RWPE2 (cell line): ENCODE measurements at regions not wholly inside any gene's neighbourhood (a gene's known extent, or its start where the extent isn't known, plus 50 kb on each side); places are given as distances from the start of the nearest gene placed in this dataset.

Source experiments
- ATAC-seq: fragments of 200-7000 bp; cut with Tn5 transposase; 3 replicates; pipeline ENCODE4 v1.9.1; 2021; ENCODE audit warnings: low read depth
- DNase-seq: peaks from one replicate; pipeline ENCODE4 v3.0.0-alpha.2; 2020; ENCODE audit warnings: low spot score
- H3K27ac ChIP-seq: fragments of 450-650 bp; 2 replicates; pipeline ENCODE4 v1.5.1; 2017; ENCODE audit warnings: mild to moderate bottlenecking; ENCODE audit not compliant: poor library complexity, severe bottlenecking
- H3K27me3 ChIP-seq: fragments of 250-450 bp; sonication (Bioruptor Pico); 2 replicates; pipeline ENCODE4 v1.5.1; 2021; ENCODE audit warnings: mild to moderate bottlenecking, moderate library complexity; ENCODE audit not compliant: insufficient read depth, poor library complexity, severe bottlenecking
- H3K36me3 ChIP-seq: fragments of 250-450 bp; sonication (Bioruptor Pico); 2 replicates; pipeline ENCODE4 v1.5.1; 2020; ENCODE audit warnings: low read depth, mild to moderate bottlenecking, moderate library complexity
- H3K4me1 ChIP-seq: fragments of 250-450 bp; sonication (Bioruptor Pico); 2 replicates; pipeline ENCODE4 v1.5.1; 2021; ENCODE audit warnings: mild to moderate bottlenecking, moderate library complexity; ENCODE audit not compliant: insufficient read depth, poor library complexity, severe bottlenecking
- H3K4me3 ChIP-seq: fragments of 250-450 bp; sonication (Bioruptor Pico); 2 replicates; pipeline ENCODE4 v1.5.1; 2021; ENCODE audit warnings: mild to moderate bottlenecking, moderate library complexity; ENCODE audit not compliant: severe bottlenecking
- H3K9me3 ChIP-seq: fragments of 250-450 bp; sonication (Bioruptor Pico); 2 replicates; pipeline ENCODE4 v1.5.1; 2021; ENCODE audit warnings: mild to moderate bottlenecking, moderate library complexity; ENCODE audit not compliant: severe bottlenecking
- TF ChIP-seq, protein P1 (sequence below): fragments of 450-650 bp; IDR thresholded peaks from one replicate; pipeline ENCODE4 v1.5.1; 2017; ENCODE audit warnings: mild to moderate bottlenecking, moderate library complexity; ENCODE audit not compliant: poor library complexity, severe bottlenecking

DNA sequence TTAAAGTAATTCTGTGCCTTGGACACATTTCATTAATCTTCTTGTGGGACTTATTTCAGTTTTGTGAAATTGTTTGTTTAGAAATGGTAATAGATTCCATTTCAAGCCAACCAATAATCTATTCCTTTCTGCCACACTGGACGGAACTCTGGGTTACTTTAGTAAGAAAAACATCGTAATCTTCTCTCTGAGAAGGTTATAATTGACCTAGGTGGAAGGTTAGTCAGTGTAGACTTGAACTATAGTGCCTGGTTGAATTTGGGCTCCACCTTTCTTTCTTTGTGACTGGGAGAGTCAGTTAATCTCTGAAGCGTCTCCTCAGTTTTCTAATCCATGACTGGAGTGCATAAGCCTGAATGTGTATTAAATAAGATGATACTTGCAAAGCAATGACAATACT is 89.7 kb upstream of the PRLR start:
- Histone ChIP-seq H3K27ac (peak overlapping the region; percentile 55), H3K4me3 (no peak overlapping the region), H3K9me3 (no peaks in the 10 kb centered on the region), H3K4me1 (peaks cover 13% of the 10 kb centered on the region), H3K36me3 (no peaks in the 10 kb centered on the region), H3K27me3 (no peaks in the 10 kb centered on the region)
- TF ChIP-seq, protein P1, sequence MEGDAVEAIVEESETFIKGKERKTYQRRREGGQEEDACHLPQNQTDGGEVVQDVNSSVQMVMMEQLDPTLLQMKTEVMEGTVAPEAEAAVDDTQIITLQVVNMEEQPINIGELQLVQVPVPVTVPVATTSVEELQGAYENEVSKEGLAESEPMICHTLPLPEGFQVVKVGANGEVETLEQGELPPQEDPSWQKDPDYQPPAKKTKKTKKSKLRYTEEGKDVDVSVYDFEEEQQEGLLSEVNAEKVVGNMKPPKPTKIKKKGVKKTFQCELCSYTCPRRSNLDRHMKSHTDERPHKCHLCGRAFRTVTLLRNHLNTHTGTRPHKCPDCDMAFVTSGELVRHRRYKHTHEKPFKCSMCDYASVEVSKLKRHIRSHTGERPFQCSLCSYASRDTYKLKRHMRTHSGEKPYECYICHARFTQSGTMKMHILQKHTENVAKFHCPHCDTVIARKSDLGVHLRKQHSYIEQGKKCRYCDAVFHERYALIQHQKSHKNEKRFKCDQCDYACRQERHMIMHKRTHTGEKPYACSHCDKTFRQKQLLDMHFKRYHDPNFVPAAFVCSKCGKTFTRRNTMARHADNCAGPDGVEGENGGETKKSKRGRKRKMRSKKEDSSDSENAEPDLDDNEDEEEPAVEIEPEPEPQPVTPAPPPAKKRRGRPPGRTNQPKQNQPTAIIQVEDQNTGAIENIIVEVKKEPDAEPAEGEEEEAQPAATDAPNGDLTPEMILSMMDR, result no peak
- no peak for DNase-seq
- no peak for ATAC-seq

DNA sequence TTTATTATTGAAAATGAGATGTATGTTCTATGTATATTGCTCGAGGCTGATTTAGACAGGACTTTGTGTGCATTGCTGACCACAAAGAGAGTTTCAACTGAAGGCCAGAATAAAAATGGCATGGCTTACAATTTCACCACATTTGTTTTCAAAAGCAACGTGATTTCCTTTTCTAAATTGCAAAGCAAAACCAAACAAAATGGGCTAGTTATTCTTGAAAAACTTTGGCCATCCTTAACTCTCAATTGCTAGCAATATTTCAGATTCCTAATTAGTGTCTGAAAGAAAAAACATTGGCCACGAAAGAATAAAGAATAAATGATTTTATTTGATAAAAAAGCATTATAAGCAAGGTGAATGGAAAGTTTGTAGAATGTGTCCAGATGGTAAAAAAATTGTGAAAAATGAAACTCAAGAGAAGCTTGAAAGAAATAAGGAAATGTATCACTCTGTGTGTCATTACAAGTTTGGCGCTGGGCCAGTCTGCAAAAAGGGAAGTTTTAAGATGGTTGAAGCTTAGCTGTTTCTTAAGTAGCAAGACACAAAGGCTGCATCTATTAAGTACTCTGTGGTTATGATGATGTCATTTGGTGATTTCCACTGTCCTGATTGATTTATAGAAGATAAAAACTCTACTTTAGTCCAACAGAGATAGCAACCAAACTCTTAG is 89.2 kb upstream of the PRLR start:
- Histone ChIP-seq H3K36me3 (no peaks in the 10 kb centered on the region), H3K4me1 (peaks cover 13% of the 10 kb centered on the region), H3K9me3 (no peaks in the 10 kb centered on the region), H3K27me3 (no peaks in the 10 kb centered on the region), H3K27ac (peak overlapping the region; percentile 55), H3K4me3 (no peak overlapping the region)
- ATAC-seq (peak; percentile 78), DNase-seq (peak; percentile 65)
- TF ChIP-seq, protein P1, result no peak

DNA sequence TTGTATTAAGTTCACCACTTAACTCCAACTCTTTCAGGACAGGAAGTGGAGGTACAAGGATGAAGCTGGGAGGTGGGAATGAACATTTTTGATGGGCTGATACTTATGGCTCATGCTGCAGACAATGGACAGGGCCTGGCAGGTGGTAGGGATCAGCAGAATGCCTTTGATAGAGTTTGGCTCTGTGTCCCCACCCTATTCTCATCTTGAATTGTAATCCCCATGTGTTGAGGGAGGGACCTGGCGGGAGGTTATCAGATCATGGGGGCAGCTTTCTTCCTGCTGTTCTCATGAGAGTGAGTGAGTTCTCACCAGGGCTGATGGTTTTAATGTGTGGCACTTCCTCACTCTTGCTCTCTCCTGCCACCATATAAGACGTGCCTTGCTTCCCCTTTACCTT is 87.3 kb upstream of the PRLR start:
- peaks cover 20% of the 10 kb centered on the region for H3K4me1 ChIP-seq
- no peak overlapping the region for H3K27ac ChIP-seq
- TF ChIP-seq, protein P1, result no peak
- no peak overlapping the region for H3K4me3 ChIP-seq
- H3K9me3 ChIP-seq, result no peaks in the 10 kb centered on the region
- peaks cover 2% of the 10 kb centered on the region for H3K27me3 ChIP-seq
- H3K36me3 ChIP-seq, result no peaks in the 10 kb centered on the region
- DNase-seq (no peak), ATAC-seq (no peak)

DNA sequence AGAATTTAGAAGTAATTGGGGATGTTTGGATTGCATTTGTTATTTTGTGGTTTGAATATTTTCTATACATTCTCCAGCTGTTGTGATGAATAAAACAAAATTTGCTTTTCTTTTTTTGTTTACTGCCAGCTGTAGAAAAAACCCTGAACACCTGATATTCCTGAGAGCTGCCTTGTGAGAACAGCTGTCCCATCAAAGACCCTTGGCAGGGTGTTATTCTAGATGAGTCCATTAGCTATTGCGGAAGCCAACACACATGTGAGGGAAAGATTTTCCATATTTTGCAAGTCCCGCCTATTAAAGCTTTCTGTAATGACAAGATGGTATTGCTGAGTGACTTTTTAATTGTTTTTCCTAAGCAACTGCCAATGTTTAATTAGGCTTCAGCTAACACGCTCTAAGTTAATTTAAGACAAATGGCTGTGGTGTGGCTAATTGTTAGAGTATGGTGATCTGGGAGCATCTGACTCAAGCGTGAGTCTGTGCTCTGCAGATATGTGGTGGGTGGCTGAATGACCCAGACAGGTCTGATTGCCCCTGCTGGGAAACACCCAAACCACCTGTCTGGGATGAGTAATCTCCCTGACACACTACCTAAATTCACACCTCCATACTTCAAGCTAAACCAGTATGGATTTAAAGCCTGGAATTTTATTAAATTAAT is 86.5 kb upstream of the PRLR start:
- no peaks in the 10 kb centered on the region for H3K9me3 ChIP-seq
- H3K27ac ChIP-seq, result no peak overlapping the region
- peaks cover 11% of the 10 kb centered on the region for H3K27me3 ChIP-seq
- no peak overlapping the region for H3K4me3 ChIP-seq
- no peaks in the 10 kb centered on the region for H3K36me3 ChIP-seq
- TF ChIP-seq, protein P1, result no peak
- DNase-seq (peak; percentile 63), ATAC-seq (peak; percentile 78)
- peaks cover 20% of the 10 kb centered on the region for H3K4me1 ChIP-seq

DNA sequence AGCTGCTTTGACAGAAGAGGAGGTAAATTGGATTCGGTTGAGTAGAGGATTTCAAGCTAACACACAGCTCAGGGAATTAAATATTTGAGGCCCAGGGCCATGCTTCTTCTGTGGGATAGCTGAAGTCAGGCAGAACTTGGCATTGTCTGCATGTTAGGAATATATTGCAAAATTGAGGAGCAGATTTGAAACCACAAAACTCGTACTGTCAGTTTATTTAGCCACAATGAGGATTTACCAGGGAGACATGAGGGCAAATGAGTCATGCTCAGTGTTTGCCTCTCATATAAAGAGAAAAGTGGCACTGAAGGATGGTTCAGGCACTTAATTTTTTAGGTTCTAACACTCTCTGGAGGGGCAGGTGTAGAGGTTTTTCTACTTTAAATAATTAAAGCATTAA is 83.0 kb upstream of the PRLR start:
- DNase-seq (no peak), ATAC-seq (peak; percentile 81)
- Histone ChIP-seq H3K27me3 (peaks cover 18% of the 10 kb centered on the region), H3K4me3 (no peak overlapping the region), H3K9me3 (no peaks in the 10 kb centered on the region), H3K4me1 (peaks cover 11% of the 10 kb centered on the region), H3K27ac (no peak overlapping the region), H3K36me3 (no peaks in the 10 kb centered on the region)
- TF ChIP-seq, protein P1, result no peak
